GM21825 (cell line): ENCODE measurements at regions not wholly inside any gene's neighbourhood (a gene's known extent, or its start where the extent isn't known, plus 50 kb on each side); places are given as distances from the start of the nearest gene placed in this dataset.

Experiments used
- ATAC-seq: cut with Tn5 transposase; IDR thresholded peaks from one replicate; pipeline ENCODE4 v1.9.1; 2021; ENCODE audit warnings: mild to moderate bottlenecking, moderate library complexity; ENCODE audit not compliant: unreplicated experiment

GRCh38 chr15:66941791-66942190, 123.6 kb upstream of the SMAD3 start:
- ATAC-seq = no peak

- ATAC-seq = no peak
These were observed 122.6 kb upstream of the SMAD3 start for GRCh38 chr15:66942649-66943390.

- no peak for ATAC-seq
These were observed 121.8 kb upstream of the SMAD3 start for GRCh38 chr15:66943456-66944095.

- no peak for ATAC-seq
These were observed 121.3 kb upstream of the SMAD3 start for GRCh38 chr15:66944121-66944520.

GRCh38 chr15:66945286-66945685, 120.1 kb upstream of the SMAD3 start:
- ATAC-seq = no peak

GRCh38 chr15:66945842-66946241, 119.6 kb upstream of the SMAD3 start:
- ATAC-seq = no peak

- no peak for ATAC-seq
These were observed 118.7 kb upstream of the SMAD3 start for GRCh38 chr15:66946578-66947164.

- ATAC-seq = no peak
These were observed 117.9 kb upstream of the SMAD3 start for GRCh38 chr15:66947471-66947870.

GRCh38 chr15:66948294-66948693, 117.1 kb upstream of the SMAD3 start:
- no peak for ATAC-seq

- no peak for ATAC-seq
These were observed 115.3 kb upstream of the SMAD3 start for GRCh38 chr15:66950114-66950513.

- no peak for ATAC-seq
These were observed 113.7 kb upstream of the SMAD3 start for GRCh38 chr15:66951531-66952320.

GRCh38 chr15:66952756-66953522, 112.5 kb upstream of the SMAD3 start:
- ATAC-seq = no peak

GRCh38 chr15:66953523-66954229, 111.7 kb upstream of the SMAD3 start:
- ATAC-seq = no peak

- no peak for ATAC-seq
These were observed 110.8 kb upstream of the SMAD3 start for GRCh38 chr15:66954601-66955000.

- ATAC-seq = no peak
These were observed 110.3 kb upstream of the SMAD3 start for GRCh38 chr15:66955001-66955516.

- ATAC-seq = no peak
These were observed 109.4 kb upstream of the SMAD3 start for GRCh38 chr15:66955871-66956585.

GRCh38 chr15:66956672-66957430, 108.6 kb upstream of the SMAD3 start:
- ATAC-seq = no peak

- no peak for ATAC-seq
These were observed 108.0 kb upstream of the SMAD3 start for GRCh38 chr15:66957431-66957720.

GRCh38 chr15:66959066-66959465, 106.3 kb upstream of the SMAD3 start:
- no peak for ATAC-seq
